ENCODE measurements at regions not wholly inside any gene's neighbourhood (a gene's known extent, or its start where the extent isn't known, plus 50 kb on each side); places are given as distances from the start of the nearest gene placed in this dataset.

DNA sequence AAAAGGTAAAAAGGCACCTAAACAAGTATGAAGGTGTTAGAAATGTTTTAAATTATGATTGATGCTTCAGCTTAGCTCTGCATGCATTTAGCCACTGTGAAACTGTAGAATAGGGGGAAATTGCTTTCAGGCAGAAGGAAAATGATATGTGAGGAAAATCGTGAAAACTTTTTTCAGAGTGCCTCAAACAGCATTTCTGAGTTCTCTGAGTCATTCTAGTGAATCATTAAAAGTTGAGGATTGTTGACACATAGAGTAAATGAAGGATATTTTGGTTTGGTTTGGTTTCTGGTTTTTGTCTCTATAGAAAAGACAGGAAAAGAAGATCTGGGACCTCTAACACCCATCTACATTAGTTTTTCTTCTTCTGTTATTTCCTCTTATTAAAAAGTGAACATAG, 332.5 kb upstream of the TRAM1L1 start:
- H3K36me3 ChIP-seq (ENCODE audit: control insufficient read depth, insufficient read depth, low read length), result no peaks in the 10 kb centered on the region
- no peaks in the 10 kb centered on the region for H3K9me3 ChIP-seq (ENCODE audit: control insufficient read depth, insufficient read depth, low read depth, low read length)
- POLR2A ChIA-PET, result no interaction called here
- ATAC-seq (no peak), DNase-seq (ENCODE audit: low read depth, low spot score) (no peak)
- TF ChIP-seq POLR2AphosphoS5 (IDR thresholded peaks at IDR 0.05; ENCODE audit: low read depth, low read length) (no peak), TCF7L2 (IDR thresholded peaks at IDR 0.05; ENCODE audit: low read depth, low read length) (no peak), SIN3A (IDR thresholded peaks at IDR 0.05; ENCODE audit: borderline replicate concordance, insufficient read depth, low read depth, low read length) (no peak)
- TF ChIP-seq, protein P1, sequence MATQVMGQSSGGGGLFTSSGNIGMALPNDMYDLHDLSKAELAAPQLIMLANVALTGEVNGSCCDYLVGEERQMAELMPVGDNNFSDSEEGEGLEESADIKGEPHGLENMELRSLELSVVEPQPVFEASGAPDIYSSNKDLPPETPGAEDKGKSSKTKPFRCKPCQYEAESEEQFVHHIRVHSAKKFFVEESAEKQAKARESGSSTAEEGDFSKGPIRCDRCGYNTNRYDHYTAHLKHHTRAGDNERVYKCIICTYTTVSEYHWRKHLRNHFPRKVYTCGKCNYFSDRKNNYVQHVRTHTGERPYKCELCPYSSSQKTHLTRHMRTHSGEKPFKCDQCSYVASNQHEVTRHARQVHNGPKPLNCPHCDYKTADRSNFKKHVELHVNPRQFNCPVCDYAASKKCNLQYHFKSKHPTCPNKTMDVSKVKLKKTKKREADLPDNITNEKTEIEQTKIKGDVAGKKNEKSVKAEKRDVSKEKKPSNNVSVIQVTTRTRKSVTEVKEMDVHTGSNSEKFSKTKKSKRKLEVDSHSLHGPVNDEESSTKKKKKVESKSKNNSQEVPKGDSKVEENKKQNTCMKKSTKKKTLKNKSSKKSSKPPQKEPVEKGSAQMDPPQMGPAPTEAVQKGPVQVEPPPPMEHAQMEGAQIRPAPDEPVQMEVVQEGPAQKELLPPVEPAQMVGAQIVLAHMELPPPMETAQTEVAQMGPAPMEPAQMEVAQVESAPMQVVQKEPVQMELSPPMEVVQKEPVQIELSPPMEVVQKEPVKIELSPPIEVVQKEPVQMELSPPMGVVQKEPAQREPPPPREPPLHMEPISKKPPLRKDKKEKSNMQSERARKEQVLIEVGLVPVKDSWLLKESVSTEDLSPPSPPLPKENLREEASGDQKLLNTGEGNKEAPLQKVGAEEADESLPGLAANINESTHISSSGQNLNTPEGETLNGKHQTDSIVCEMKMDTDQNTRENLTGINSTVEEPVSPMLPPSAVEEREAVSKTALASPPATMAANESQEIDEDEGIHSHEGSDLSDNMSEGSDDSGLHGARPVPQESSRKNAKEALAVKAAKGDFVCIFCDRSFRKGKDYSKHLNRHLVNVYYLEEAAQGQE (IDR thresholded peaks at IDR 0.05; ENCODE audit: insufficient read depth in 1 of 2, low read depth in 2 of 2, low read length in 1 of 2), result no peak
- TF ChIP-seq, protein P2, sequence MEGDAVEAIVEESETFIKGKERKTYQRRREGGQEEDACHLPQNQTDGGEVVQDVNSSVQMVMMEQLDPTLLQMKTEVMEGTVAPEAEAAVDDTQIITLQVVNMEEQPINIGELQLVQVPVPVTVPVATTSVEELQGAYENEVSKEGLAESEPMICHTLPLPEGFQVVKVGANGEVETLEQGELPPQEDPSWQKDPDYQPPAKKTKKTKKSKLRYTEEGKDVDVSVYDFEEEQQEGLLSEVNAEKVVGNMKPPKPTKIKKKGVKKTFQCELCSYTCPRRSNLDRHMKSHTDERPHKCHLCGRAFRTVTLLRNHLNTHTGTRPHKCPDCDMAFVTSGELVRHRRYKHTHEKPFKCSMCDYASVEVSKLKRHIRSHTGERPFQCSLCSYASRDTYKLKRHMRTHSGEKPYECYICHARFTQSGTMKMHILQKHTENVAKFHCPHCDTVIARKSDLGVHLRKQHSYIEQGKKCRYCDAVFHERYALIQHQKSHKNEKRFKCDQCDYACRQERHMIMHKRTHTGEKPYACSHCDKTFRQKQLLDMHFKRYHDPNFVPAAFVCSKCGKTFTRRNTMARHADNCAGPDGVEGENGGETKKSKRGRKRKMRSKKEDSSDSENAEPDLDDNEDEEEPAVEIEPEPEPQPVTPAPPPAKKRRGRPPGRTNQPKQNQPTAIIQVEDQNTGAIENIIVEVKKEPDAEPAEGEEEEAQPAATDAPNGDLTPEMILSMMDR (IDR thresholded peaks at IDR 0.05), result no peak
- no peaks in the 10 kb centered on the region for H3K27me3 ChIP-seq (ENCODE audit: control insufficient read depth, insufficient read depth, low read length)
- H3K4me1 ChIP-seq (ENCODE audit: control insufficient read depth, insufficient read depth, low read length), result no peaks in the 10 kb centered on the region
- intact Hi-C loops (cut with micrococcal nuclease; ENCODE audit: unreplicated experiment), result no loop called here
- H3K27ac ChIP-seq (ENCODE audit: low read length), result no peak overlapping the region
- BruUV-seq (replicated peaks), result no TSS peak
- in situ Hi-C loops (cut with HindIII; ENCODE audit: low pct_unique_long_range_greater_than_20kb, low sequenced_read_pairs), result no loop called here
- CTCF ChIA-PET, result no interaction called here
- no peak overlapping the region for H3K4me3 ChIP-seq (ENCODE audit: low read depth in 2 of 2, low read length in 2 of 2)

- CTCF ChIA-PET, result no interaction called here
- no peak for ATAC-seq
- DNase-seq (ENCODE audit: low read depth, low spot score), result no peak
- H3K27me3 ChIP-seq (ENCODE audit: control insufficient read depth, insufficient read depth, low read length), result no peaks in the 10 kb centered on the region
- no peaks in the 10 kb centered on the region for H3K36me3 ChIP-seq (ENCODE audit: control insufficient read depth, insufficient read depth, low read length)
- TF ChIP-seq, protein P1 (IDR thresholded peaks at IDR 0.05; ENCODE audit: insufficient read depth in 1 of 2, low read depth in 2 of 2, low read length in 1 of 2), result no peak
- TF ChIP-seq POLR2AphosphoS5 (IDR thresholded peaks at IDR 0.05; ENCODE audit: low read depth, low read length), result no peak
- no peak for TF ChIP-seq SIN3A (IDR thresholded peaks at IDR 0.05; ENCODE audit: borderline replicate concordance, insufficient read depth, low read depth, low read length)
- TF ChIP-seq TCF7L2 (IDR thresholded peaks at IDR 0.05; ENCODE audit: low read depth, low read length), result no peak
- TF ChIP-seq, protein P2 (IDR thresholded peaks at IDR 0.05), result no peak
- POLR2A ChIA-PET, result no interaction called here
- intact Hi-C loops (cut with micrococcal nuclease; ENCODE audit: unreplicated experiment), result no loop called here
- in situ Hi-C loops (cut with HindIII; ENCODE audit: low pct_unique_long_range_greater_than_20kb, low sequenced_read_pairs), result no loop called here
- H3K4me3 ChIP-seq (ENCODE audit: low read depth in 2 of 2, low read length in 2 of 2), result no peak overlapping the region
- no TSS peak for BruUV-seq (replicated peaks)
- H3K4me1 ChIP-seq (ENCODE audit: control insufficient read depth, insufficient read depth, low read length), result no peaks in the 10 kb centered on the region
- no peaks in the 10 kb centered on the region for H3K9me3 ChIP-seq (ENCODE audit: control insufficient read depth, insufficient read depth, low read depth, low read length)
- no peak overlapping the region for H3K27ac ChIP-seq (ENCODE audit: low read length)
These were observed 335.6 kb upstream of the TRAM1L1 start for GRCh38 chr4:117420948-117421347.
